HG03108 (cell line): ENCODE measurements at regions not wholly inside any gene's neighbourhood (a gene's known extent, or its start where the extent isn't known, plus 50 kb on each side); places are given as distances from the start of the nearest gene placed in this dataset.
A peak's percentile ranks its signal among the peaks of the same experiment; 100 is the strongest.

ENCODE experiments used
- ATAC-seq: cut with Tn5 transposase; IDR thresholded peaks from one replicate; pipeline ENCODE4 v1.9.1; 2021; ENCODE audit warnings: moderate library complexity; ENCODE audit not compliant: unreplicated experiment

GRCh38 chr17:69605571-69605970 is 191.1 kb downstream of the MAP2K6 start:
- ATAC-seq = no peak

- no peak for ATAC-seq
Observed at GRCh38 chr17:69606142-69606800, 191.8 kb downstream of the MAP2K6 start.

- ATAC-seq = peak; percentile 87
Observed at GRCh38 chr17:69607162-69607834, 192.8 kb downstream of the MAP2K6 start.

- no peak for ATAC-seq
Observed at GRCh38 chr17:69608141-69608540, 193.6 kb downstream of the MAP2K6 start.

GRCh38 chr17:69608808-69609472 is 194.4 kb downstream of the MAP2K6 start:
- no peak for ATAC-seq

GRCh38 chr17:69609473-69610305 is 195.2 kb downstream of the MAP2K6 start:
- no peak for ATAC-seq

GRCh38 chr17:69620363-69620762 is 205.9 kb downstream of the MAP2K6 start:
- no peak for ATAC-seq

GRCh38 chr17:69625474-69625873 is 211.0 kb downstream of the MAP2K6 start:
- no peak for ATAC-seq

- no peak for ATAC-seq
Observed at GRCh38 chr17:69630056-69630635, 215.6 kb downstream of the MAP2K6 start.

- ATAC-seq = no peak
Observed at GRCh38 chr17:69634844-69635243, 220.3 kb downstream of the MAP2K6 start.

GRCh38 chr17:69637446-69638156 is 223.1 kb downstream of the MAP2K6 start:
- no peak for ATAC-seq

GRCh38 chr17:69639096-69639495 is 224.6 kb downstream of the MAP2K6 start:
- ATAC-seq = no peak

GRCh38 chr17:69640073-69640472 is 225.6 kb downstream of the MAP2K6 start:
- ATAC-seq = no peak

GRCh38 chr17:69643686-69644085 is 229.2 kb downstream of the MAP2K6 start:
- no peak for ATAC-seq

- ATAC-seq = no peak
Observed at GRCh38 chr17:69646729-69647128, 232.2 kb downstream of the MAP2K6 start.

- ATAC-seq = no peak
Observed at GRCh38 chr17:69650881-69651280, 236.4 kb downstream of the MAP2K6 start.

GRCh38 chr17:69651921-69652320 is 237.4 kb downstream of the MAP2K6 start:
- ATAC-seq = no peak

GRCh38 chr17:69654981-69655855 is 240.7 kb downstream of the MAP2K6 start:
- ATAC-seq = no peak

GRCh38 chr17:69655902-69656301 is 241.4 kb downstream of the MAP2K6 start:
- ATAC-seq = no peak
